ENCODE measurements at regions not wholly inside any gene's neighbourhood (a gene's known extent, or its start where the extent isn't known, plus 50 kb on each side); places are given as distances from the start of the nearest gene placed in this dataset.

DNA sequence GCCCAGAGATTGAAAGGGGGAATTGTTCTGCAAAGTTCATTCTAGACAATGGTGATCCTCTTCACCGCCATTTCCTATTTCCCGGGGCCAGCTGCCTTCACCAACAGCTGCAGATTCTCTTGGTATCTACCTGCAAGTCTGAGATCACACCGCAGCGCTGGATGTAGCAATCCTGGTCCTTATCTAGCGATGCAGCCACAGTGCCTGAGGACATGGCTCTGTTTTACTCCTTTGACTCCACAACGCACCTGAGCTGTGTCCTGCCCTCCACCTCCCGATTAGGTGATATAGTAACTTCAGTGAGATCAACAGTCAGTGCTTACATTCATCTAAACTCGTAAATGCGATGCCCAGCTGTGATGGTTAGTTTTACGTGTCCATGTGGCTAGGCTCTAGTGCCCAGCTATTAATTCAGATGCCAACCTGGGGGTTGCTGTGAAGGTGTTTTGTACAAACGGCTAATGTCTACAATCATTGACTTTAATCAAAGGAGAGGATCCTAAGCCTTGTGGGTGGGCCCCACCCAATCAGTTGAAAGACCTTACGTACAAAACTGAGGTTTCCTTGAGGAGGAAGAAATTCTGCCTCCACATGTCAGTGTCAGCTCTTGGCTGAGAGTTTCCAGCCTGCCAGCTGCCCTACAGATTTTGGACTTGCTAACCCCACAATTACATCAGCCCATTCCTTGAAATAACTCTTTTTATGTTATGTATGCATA lies 189.8 kb downstream of the SH3BP4 start:
- DNase-seq, result no peak

DNA sequence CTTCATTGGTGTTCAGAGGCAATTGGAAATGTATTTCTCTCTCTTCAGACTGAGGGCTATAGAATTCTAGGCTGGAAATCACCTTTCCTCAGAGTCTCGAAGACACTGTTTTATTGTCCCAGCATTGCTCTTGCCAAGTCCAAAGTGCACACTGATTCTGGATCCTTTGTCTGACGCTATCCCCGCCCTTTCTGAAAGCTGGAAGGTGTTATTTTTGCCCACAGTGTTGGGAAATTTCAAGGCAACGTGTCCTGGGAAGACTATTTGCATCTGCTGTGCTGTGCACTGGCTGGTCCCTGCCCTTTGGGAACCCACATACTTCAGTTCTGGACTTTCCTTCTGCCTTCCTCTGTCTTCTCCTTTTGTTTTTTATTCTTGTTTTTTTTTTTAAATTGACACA lies 190.8 kb downstream of the SH3BP4 start:
- no peak for DNase-seq

DNA sequence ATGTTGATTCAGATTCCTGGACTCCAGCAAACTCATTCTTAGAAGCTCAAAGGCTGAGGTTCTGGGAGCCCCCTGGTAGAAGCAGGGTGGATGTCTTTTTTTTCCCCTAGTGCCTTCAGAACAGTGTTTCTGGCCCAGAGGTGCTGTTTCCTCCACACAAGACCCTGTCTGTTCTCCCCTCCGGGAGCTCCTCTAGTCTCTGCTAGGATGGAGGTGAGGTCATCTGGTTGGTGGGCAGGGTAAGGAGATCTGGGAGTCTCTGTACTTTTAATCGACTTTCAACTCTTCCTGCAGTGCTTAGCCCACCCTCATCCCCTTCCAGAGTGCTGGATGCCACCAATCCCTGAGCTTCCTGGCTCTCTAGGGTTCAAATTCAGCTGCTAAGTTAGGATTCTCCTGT lies 192.0 kb downstream of the SH3BP4 start:
- no peak for DNase-seq

GRCh38 chr2:235144291-235144690 lies 192.5 kb downstream of the SH3BP4 start:
- no peak for DNase-seq

- no peak for DNase-seq
These were observed 194.4 kb downstream of the SH3BP4 start for GRCh38 chr2:235146206-235146605.

DNA sequence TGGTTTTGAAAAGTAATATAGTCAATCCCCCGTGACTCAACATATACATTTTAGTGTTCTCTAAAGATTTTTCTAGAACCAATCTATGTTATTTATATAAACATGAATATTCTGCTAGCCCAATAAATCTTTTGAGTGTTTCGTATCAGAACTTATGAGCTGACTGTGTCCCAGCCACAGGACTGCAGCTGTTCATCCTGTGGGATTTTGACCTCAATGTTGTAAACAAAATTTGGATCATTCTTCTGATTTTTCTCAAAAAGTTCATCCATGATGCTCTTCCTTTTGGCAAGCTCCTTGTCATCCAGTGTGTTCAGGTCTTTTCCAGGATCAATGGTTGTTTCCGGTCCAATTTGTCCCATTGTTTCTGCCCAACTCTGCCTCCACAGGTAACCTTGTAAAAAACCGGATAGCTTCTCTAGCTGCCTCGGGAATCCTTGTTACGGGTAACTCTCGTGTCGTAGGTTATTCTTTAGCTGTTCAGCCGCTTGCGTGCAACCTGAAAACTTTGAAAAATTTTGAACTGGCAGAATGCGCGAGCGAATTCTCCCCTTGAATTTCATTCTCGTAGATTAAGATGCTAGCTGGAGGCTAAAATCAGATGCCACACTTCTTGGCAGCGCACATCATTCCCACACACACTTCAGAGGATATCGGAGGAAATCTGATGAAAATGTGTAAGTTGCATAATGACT lies 195.2 kb downstream of the SH3BP4 start:
- DNase-seq, result no peak

- DNase-seq, result no peak
These were observed 196.7 kb downstream of the SH3BP4 start for GRCh38 chr2:235148201-235149170.

DNA sequence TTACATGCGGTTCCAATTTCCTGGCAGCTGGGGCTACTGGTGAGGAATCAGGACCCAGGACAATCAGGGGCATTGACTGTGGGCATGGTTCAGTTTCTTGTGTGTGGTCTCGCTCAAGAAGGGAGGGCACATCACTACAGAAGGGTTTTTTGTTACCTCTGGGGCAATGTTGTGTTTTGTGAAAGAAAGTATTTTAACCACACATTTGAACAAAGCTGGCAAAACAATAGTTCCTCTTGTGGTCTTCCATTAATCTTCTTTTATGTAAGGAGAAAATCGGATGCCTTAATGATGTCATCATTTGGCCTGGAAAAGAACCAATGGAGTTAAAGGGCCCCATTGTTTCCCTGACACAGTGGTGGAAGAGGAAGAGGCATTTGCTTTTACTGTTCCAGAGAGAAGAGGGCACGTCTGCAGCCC lies 197.4 kb downstream of the SH3BP4 start:
- no peak for DNase-seq

- no peak for DNase-seq
These were observed 197.9 kb downstream of the SH3BP4 start for GRCh38 chr2:235149736-235150135.

GRCh38 chr2:235151152-235151551 lies 199.3 kb downstream of the SH3BP4 start:
- DNase-seq, result no peak

DNA sequence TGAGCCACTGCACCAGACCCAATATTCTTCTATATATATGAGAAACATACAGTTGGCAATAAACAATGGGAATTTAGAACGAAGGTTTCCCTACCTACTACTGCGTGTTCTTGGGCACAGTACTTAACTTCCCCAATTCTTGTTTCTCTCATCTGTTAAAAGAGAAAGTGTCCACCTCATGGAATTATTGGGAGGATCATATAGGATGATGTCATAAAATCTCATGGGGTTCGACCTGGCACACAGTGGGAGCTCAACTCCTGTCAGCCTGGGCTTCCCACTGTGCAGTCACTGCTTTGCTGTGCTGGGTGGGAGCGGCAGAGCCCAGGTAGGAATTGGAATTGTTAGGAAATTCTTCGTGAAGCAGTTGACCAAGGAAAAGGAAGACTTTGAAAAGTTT lies 203.3 kb downstream of the SH3BP4 start:
- no peak for DNase-seq

GRCh38 chr2:235156055-235156454 lies 204.2 kb downstream of the SH3BP4 start:
- no peak for DNase-seq

DNA sequence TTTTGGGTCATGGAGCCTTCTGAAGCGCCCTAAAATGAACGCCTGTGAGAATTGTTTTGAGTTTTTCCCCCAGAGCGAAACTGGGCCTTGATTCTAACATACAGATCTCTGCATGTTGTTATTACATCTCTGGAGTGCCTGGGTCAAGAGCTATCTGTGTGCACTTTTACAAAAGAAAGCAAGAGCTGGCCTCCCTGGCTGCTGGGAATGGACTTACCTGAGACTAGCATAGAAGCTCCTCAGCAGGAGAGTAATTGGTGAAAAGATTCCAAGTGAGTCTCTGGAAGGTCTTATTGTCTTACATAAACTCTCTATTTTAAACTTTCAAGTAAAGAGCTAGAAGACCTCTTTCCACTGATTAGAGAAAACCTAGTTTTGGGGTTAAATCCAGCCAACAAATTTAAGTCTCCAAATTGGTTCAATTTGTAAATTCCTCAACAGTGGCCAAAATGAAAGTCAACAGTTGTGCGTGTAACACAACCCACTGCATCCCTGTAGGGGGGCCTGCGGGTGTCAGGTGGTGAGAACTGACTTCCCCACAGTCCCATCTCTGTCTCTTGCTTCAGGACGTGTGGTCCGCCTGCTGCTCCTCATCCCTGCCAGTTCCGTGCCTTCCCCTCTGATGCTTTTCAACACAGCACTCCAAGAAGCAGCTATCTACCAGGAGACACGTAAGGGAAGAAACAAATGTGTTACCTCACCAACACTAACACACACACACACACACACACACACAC lies 206.1 kb downstream of the SH3BP4 start:
- DNase-seq, result no peak

GRCh38 chr2:235160281-235160810 lies 208.5 kb downstream of the SH3BP4 start:
- no peak for DNase-seq

GRCh38 chr2:235161565-235161964 lies 209.7 kb downstream of the SH3BP4 start:
- no peak for DNase-seq

- DNase-seq, result no peak
These were observed 210.4 kb downstream of the SH3BP4 start for GRCh38 chr2:235162082-235162836.

DNA sequence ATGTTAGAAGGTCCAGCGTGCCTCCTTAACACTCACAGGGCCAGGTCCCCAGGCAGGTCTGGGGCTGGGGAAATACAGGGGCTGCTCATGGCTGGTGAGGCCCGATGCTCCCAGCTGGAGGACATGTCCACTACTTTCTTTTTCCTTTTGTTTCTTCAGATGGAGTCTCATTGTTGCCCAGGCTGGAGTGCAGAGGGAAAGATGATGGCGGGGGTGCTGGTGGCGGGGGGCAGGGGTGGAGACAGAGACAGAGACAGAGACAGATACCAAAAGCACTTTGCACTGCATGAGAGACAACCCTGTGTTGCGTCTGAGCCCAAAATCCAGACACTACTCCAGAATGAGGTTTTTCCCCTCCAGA lies 211.0 kb downstream of the SH3BP4 start:
- no peak for DNase-seq

GRCh38 chr2:235165136-235165535 lies 213.3 kb downstream of the SH3BP4 start:
- no peak for DNase-seq

GRCh38 chr2:235165631-235166030 lies 213.8 kb downstream of the SH3BP4 start:
- no peak for DNase-seq

GRCh38 chr2:235168174-235168979 lies 216.6 kb downstream of the SH3BP4 start:
- DNase-seq, result no peak

GRCh38 chr2:235170016-235170415 lies 218.2 kb downstream of the SH3BP4 start:
- peak; percentile 61 for DNase-seq

Measured in HCEC 1CT (cell line).